Inferior parietal cortex (tissue), 1 donor: ENCODE measurements at regions not wholly inside any gene's neighbourhood (a gene's known extent, or its start where the extent isn't known, plus 50 kb on each side); places are given as distances from the start of the nearest gene placed in this dataset.
"Not testable (repeated sequence)": the region's sequence is repeated elsewhere in the genome, so short reads cannot be mapped to it uniquely, and the experiment has no call there.

Experiments used
- DNase-seq: peaks from one replicate; pipeline ENCODE4 v3.0.0-alpha.2; 2016; ENCODE audit errors: extremely low spot score

DNA sequence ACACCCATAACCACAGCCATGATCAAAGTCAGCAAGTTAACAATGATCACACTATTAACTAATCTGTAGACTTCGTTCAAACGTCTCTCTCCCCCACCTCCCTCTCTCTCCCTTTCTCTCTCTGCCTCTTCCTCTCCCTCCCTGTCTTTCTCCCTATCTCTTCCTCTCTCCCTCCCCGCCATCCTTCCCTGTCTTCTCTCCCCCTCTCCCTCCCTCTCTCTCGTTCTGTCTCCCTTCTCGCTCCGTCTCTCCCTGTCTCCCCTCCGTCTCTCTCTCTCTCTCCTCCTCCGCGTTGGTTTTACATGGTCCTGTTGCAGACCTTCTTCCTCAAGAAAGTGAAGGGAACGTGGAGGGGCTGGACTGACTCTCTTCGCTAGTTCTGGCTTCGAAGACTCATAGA lies 308.9 kb upstream of the FOXQ1 start:
- DNase-seq = no peak

DNA sequence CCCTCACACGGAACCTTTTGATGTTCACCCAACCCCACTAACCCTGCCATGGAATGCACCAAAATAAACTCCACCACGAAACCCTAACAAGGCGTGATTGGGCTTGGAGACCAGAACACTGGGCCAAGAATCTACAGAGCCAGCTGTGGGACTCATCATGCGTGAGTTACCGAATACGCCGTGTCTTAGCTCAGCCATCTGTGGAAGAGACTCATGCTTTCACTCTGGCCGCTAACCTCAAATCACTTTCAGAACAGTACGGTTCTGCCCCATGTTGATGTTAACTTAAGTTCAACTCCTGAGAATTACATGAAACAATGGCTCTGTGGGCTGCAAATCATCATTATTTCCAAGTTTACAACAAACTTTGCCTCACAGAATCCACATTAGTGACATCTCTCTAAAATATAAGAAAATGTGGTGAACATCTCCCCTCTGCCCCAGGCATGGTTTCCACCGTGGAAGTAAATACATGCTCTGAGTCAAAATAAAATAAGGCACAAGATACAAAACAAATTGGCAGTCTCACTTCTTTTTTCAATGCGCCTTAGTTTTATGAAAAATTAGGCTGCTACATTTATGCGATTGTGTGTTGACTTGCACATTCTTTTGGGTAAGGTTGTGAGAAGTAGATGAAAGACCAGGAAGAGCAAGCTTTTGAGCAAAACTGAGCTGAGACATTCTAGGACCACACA lies 308.9 kb upstream of the EXOC2 start:
- DNase-seq = no peak

- DNase-seq = no peak
These were observed 306.6 kb upstream of the EXOC2 start for GRCh38 chr6:999552-999951.

DNA sequence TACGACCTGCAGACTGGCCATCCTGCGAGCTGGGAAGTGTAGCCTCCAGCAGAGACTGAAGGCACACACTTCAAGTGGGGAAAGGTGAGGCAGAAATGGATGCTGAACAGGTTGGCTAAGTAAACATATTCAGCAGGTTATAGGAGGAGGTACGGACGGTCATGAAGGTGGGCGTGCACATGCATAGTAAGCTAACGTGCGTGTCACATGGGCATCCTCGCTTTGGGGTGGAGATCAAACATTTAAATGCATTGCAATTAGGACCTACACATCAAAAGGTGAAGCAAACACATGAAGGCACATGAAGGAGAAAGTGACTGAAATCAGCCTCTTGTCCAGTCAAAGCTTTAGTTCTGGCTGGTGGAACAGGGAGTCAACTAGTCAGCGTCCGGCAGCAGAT lies 305.6 kb upstream of the EXOC2 start:
- no peak for DNase-seq

- DNase-seq = no peak
These were observed 303.4 kb upstream of the EXOC2 start for GRCh38 chr6:996271-996852.

GRCh38 chr6:991192-991591 lies 298.3 kb upstream of the EXOC2 start:
- no peak for DNase-seq

DNA sequence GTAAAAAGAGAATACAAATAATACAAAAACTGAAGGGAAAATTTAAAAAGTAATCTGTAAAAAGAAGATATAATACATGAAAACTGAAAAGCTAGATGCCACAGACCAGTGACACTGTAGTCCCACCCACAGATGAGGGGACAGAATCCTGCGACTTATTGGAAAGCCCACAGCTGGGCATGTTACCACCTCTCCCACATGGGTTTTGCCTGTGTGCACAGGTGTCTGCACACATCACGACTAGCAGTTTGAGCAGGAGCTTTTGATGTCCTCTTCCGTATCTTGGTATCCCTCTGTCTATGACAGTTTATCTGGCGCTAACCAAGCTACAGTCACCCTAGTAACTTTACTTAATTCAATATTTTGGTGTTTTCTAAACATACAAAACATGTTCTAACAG lies 291.1 kb upstream of the EXOC2 start:
- DNase-seq = no peak

DNA sequence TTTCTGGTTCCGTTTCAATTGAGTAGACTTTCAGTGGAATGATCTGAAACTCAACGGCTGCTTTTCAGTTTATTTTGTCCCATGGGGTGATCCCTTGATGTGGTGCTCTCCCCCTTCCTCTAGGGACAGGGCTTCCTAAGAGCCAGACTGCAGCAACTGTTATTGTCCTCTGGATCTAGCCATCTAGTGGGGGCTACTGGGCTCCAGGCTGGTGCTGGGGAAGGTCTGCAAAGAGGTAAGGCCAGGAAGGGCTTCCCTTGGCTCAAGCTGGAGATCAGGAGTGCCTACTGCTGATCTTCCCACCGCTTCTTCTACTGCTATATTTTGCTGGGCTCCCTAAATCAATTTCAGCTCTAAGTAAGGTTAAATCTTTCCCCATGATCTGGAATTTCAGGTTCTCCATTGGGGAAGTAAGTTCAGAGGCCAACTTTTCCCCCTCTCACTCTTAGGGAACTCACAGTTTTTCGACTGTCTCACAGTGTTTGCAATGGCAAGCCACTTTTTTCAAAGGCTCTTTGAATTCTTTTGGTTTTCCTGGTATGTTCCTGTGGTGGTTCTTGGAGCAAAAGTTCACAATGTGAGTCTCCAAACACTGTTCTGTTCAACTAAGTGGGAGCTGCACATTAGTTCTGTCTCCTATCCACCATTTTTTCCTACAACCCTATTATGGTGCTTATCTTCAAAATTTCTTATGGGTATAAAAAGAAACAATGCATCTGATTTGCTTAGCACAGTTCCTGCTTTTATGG lies 286.2 kb upstream of the EXOC2 start:
- no peak for DNase-seq

- DNase-seq = not testable (repeated sequence)
These were observed 284.3 kb upstream of the EXOC2 start for GRCh38 chr6:977226-977625.

GRCh38 chr6:971981-972640 lies 279.2 kb upstream of the EXOC2 start:
- no peak for DNase-seq

- DNase-seq = peak; percentile 7
These were observed 275.9 kb upstream of the EXOC2 start for GRCh38 chr6:968791-969190.

DNA sequence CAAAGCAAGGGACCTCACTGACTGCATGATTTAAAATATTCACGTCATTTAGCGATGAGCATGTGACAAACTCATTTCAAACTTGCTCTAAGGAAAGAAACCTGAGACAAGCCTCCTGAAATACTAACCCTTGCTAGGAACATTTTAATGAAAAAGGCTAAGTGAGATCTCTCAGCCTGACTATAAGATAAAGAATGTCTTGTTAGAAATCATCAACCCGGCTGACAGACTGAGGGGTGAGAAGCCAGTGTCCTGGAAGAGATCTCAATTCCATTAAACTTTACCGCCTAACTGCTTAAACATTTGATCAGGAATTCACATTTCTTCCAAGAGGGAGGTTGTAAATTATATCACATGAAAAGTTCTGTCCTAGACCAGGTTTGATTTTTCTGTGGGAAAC lies 274.8 kb upstream of the EXOC2 start:
- DNase-seq = no peak

GRCh38 chr6:965343-965742 lies 272.4 kb upstream of the EXOC2 start:
- peak; percentile 48 for DNase-seq

DNA sequence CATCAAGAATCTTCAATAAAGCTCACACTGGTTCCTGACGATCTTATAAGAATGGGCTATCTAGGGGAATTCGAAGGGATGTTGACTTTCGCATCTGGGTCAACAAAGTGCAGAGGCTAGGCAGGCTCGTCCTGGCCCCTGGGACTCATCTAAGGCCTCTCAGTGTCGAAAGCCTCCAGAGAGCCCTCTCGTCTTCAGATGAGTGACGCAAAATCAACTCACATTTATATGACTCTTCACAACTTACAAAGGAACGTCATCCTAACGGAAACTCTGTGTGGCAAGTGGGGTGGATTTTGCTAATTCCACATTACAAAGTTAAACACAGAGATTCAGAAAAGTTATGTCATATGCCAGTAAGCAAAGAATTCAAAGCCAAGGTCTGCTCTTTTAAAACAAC lies 270.5 kb upstream of the EXOC2 start:
- DNase-seq = no peak

DNA sequence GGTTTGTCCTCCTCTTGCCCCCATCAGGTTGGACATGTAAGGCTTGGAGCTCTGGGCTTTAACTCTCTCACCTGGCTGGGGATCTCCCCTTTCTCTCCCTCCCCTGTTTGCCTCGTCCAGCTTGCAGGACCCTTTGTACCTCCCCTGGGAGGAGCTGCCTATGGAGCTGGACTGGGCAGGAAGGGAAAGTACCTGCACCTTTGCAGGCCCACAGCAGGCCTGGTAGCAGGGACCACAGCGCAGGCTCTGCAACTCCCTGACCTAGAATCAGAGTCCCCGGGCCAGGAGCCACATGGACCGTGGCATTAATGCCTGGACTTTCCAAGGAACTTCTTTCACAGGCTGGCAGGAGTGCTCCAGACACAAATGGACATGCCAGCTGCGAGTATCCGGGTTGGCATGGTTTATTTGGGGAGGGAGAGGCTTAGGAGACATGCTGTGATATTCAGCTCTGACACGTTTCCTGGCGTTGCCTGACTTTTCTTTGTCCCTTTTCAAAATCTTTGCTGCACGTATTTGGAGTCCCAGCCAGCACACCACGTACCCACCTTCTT lies 268.5 kb upstream of the EXOC2 start:
- DNase-seq = no peak

- no peak for DNase-seq
These were observed 267.4 kb upstream of the EXOC2 start for GRCh38 chr6:960356-960755.

- no peak for DNase-seq
These were observed 265.5 kb upstream of the EXOC2 start for GRCh38 chr6:958488-958887.

GRCh38 chr6:951399-952181 lies 258.7 kb upstream of the EXOC2 start:
- DNase-seq = no peak

- no peak for DNase-seq
These were observed 254.4 kb upstream of the EXOC2 start for GRCh38 chr6:947235-947934.

DNA sequence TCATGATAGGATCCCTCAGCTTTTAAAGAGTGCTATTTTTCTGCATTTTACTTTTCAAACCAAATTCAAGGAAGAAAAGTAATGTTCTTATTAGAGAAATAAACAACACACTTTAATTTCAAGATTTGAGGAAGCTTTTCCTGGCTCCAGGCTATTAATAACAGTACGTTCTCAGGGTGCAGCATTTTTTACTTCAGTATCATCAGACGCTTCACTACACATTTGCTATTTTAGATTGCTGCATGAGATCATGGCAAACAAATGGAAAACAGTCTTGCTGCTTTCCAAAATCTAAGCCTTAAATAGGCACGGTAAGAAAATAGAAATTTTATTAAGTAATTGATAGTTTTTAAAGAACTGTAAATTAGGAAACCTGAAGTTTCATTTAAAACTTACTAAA lies 253.6 kb upstream of the EXOC2 start:
- DNase-seq = no peak
